Thyroid gland (tissue), 4 donors: ENCODE measurements at regions not wholly inside any gene's neighbourhood (a gene's known extent, or its start where the extent isn't known, plus 50 kb on each side); places are given as distances from the start of the nearest gene placed in this dataset.

Experiments used
- DNase-seq, 2 donors: peaks; one replicate each; pipeline ENCODE4 v3.0.0-alpha.2; 2019
- H3K27ac ChIP-seq, 3 donors: fragments of 200-600 bp; sonication (generic); 1 replicate in 2 of 3; 2 replicates in 1 of 3; pipeline ENCODE4 v1.5.1; 2016 to 2019; ENCODE audit warnings: mild to moderate bottlenecking in 1 of 3, moderate library complexity in 1 of 3
- H3K27me3 ChIP-seq: fragments of 200-600 bp; sonication (generic); one replicate; pipeline ENCODE4 v1.5.1; 2019
- H3K36me3 ChIP-seq, 2 donors: fragments of 200-600 bp; sonication (generic); one replicate each; pipeline ENCODE4 v1.5.1; 2016 to 2019
- H3K4me1 ChIP-seq, 2 donors: fragments of 200-600 bp; sonication (generic); one replicate each; pipeline ENCODE4 v1.5.1; 2017 to 2019
- H3K4me3 ChIP-seq, 3 donors: fragments of 200-600 bp; sonication (generic); replicated peaks in 1 of 3; 1 replicate in 2 of 3; 2 replicates in 1 of 3; pipeline ENCODE4 v1.5.1; 2016; ENCODE audit warnings: mild to moderate bottlenecking in 1 of 3
- H3K9me3 ChIP-seq: fragments of 200-600 bp; sonication (generic); one replicate; pipeline ENCODE4 v1.5.1; 2017
- POLR2A ChIP-seq, 2 donors: fragments of 450-650 bp; IDR thresholded peaks; one replicate each; pipeline ENCODE4 v1.6.1; 2017; ENCODE audit warnings: antibody characterized with exemption in 2 of 2, mild to moderate bottlenecking in 2 of 2, moderate library complexity in 1 of 2
- WGBS, 2 donors: methylation state at CpG; one replicate each; pipeline ENCODE4 v1.1.5; 2017; 5-methylcytosine and 5-hydroxymethylcytosine counted together
- intact Hi-C: fragments of 100-400 bp; cut with DNase I; formaldehyde crosslinking; loops from one replicate; pipeline ENCODE4 v1.15.1; 2023
- TF ChIP-seq, protein P1 (sequence below), 6 experiments: fragments of 200-600 bp in 3 of 6; fragments of 450-650 bp in 3 of 6; sonication (generic) in 3 of 6; IDR thresholded peaks; one replicate each; pipeline ENCODE4 v1.5.1; 2016 to 2019; ENCODE audit warnings: antibody characterized with exemption in 6 of 6, mild to moderate bottlenecking in 2 of 6, inconsistent platforms in 1 of 6, moderate library complexity in 1 of 6

- WGBS, 2 donors = 77 to 100% methylated on average over 2 of the region's 2 CpGs
- TF ChIP-seq, protein P1, sequence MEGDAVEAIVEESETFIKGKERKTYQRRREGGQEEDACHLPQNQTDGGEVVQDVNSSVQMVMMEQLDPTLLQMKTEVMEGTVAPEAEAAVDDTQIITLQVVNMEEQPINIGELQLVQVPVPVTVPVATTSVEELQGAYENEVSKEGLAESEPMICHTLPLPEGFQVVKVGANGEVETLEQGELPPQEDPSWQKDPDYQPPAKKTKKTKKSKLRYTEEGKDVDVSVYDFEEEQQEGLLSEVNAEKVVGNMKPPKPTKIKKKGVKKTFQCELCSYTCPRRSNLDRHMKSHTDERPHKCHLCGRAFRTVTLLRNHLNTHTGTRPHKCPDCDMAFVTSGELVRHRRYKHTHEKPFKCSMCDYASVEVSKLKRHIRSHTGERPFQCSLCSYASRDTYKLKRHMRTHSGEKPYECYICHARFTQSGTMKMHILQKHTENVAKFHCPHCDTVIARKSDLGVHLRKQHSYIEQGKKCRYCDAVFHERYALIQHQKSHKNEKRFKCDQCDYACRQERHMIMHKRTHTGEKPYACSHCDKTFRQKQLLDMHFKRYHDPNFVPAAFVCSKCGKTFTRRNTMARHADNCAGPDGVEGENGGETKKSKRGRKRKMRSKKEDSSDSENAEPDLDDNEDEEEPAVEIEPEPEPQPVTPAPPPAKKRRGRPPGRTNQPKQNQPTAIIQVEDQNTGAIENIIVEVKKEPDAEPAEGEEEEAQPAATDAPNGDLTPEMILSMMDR (IDR thresholded peaks at IDR 0.05) = no peak
- TF ChIP-seq POLR2A (IDR thresholded peaks at IDR 0.05) = no peak
- H3K27me3 ChIP-seq = no peaks in the 10 kb centered on the region
- no peaks in the 10 kb centered on the region for H3K4me1 ChIP-seq
- H3K27ac ChIP-seq = no peak overlapping the region
- DNase-seq = no peak
- intact Hi-C loops = no loop called here
- no peaks in the 10 kb centered on the region for H3K9me3 ChIP-seq
- no peaks in the 10 kb centered on the region for H3K36me3 ChIP-seq
- no peak overlapping the region for H3K4me3 ChIP-seq
These were observed 532.9 kb upstream of the NUDT12 start for GRCh38 chr5:104095527-104095926.

GRCh38 chr5:104088876-104089778, 526.5 kb upstream of the NUDT12 start:
- no peaks in the 10 kb centered on the region for H3K27me3 ChIP-seq
- no peaks in the 10 kb centered on the region for H3K4me1 ChIP-seq
- H3K36me3 ChIP-seq = no peaks in the 10 kb centered on the region
- intact Hi-C loops = no loop called here
- DNase-seq = no peak
- 91 to 94% methylated on average over 10 of the region's 10 CpGs for WGBS, 2 donors
- H3K27ac ChIP-seq = no peak overlapping the region
- H3K4me3 ChIP-seq = no peak overlapping the region
- TF ChIP-seq, protein P1 (IDR thresholded peaks at IDR 0.05) = no peak
- TF ChIP-seq POLR2A (IDR thresholded peaks at IDR 0.05) = no peak
- no peaks in the 10 kb centered on the region for H3K9me3 ChIP-seq

DNA sequence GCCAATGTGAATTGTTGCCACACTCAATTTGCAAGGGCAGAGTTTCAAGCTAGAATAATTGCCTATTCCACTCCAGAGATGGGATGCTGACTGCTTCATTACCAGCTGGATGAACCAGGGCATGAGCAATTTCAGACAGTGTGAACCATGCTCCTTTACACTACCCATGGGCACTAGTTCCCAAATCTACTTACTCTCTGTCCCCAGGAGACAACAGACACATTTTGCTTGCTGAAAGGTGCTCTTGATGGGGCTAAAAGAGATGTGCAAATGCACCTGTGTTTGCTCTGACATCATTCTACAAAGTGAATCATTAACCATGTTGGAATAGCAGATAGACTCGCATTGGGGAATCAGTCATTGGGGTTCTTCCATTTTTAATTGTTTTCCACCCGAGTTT, 522.3 kb upstream of the NUDT12 start:
- H3K36me3 ChIP-seq = no peaks in the 10 kb centered on the region
- no peak for TF ChIP-seq POLR2A (IDR thresholded peaks at IDR 0.05)
- TF ChIP-seq, protein P1 (IDR thresholded peaks at IDR 0.05) = no peak
- H3K4me3 ChIP-seq = no peak overlapping the region
- intact Hi-C loops = no loop called here
- H3K27me3 ChIP-seq = no peaks in the 10 kb centered on the region
- no peak for DNase-seq
- 82 to 85% methylated on average over 2 of the region's 2 CpGs for WGBS, 2 donors
- no peaks in the 10 kb centered on the region for H3K9me3 ChIP-seq
- no peaks in the 10 kb centered on the region for H3K4me1 ChIP-seq
- H3K27ac ChIP-seq = no peak overlapping the region

- no peak overlapping the region for H3K4me3 ChIP-seq
- TF ChIP-seq POLR2A (IDR thresholded peaks at IDR 0.05) = no peak
- TF ChIP-seq, protein P1 (IDR thresholded peaks at IDR 0.05) = no peak
- DNase-seq = no peak
- no peaks in the 10 kb centered on the region for H3K36me3 ChIP-seq
- no peaks in the 10 kb centered on the region for H3K4me1 ChIP-seq
- 89 to 91% methylated on average over 2 of the region's 2 CpGs for WGBS, 2 donors
- no peak overlapping the region for H3K27ac ChIP-seq
- H3K9me3 ChIP-seq = no peaks in the 10 kb centered on the region
- H3K27me3 ChIP-seq = no peaks in the 10 kb centered on the region
- intact Hi-C loops = no loop called here
These were observed 520.2 kb upstream of the NUDT12 start for GRCh38 chr5:104082754-104083153.

DNA sequence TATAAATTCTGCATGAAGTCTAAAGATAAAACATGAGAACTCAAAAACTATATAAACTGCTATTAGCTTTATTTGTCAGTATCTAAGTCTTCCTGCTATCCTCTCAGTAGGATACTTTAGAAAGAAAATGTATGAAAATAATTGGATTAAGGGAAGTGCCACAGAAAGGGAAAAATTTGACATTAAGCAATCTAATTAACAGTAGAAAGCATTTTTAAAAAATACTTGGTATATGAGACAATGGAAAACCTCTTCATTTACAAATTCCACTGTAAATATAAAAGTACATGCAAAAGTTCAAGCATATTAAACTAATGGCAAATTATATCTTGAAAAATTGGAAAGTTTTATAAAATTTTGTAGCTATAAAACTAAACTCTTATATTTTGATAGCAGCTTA, 518.6 kb upstream of the NUDT12 start:
- intact Hi-C loops = no loop called here
- Histone ChIP-seq H3K27ac (no peak overlapping the region), H3K27me3 (no peaks in the 10 kb centered on the region), H3K4me3 (no peak overlapping the region), H3K36me3 (no peaks in the 10 kb centered on the region), H3K9me3 (no peaks in the 10 kb centered on the region), H3K4me1 (no peaks in the 10 kb centered on the region)
- TF ChIP-seq, protein P1 (IDR thresholded peaks at IDR 0.05) = no peak
- TF ChIP-seq POLR2A (IDR thresholded peaks at IDR 0.05) = no peak
- DNase-seq = no peak
